ENCODE measurements at regions not wholly inside any gene's neighbourhood (a gene's known extent, or its start where the extent isn't known, plus 50 kb on each side); places are given as distances from the start of the nearest gene placed in this dataset.

- DNase-seq (ENCODE audit: low read depth, low spot score), result no peak
- no peak overlapping the region for H3K4me3 ChIP-seq (ENCODE audit: low read depth, low read length)
- ChIA-PET POLR2A (interaction anchor here (0.8 kb wide), 1 partner anchor 11 kb away, joined by 4 read pairs; no protein-coding TSS in a partner anchor), CTCF (interaction anchor here (1.3 to 1.6 kb wide), 4 partner anchors 24 to 94 kb away, joined by 3 to 5 read pairs (median 3); no protein-coding TSS in a partner anchor)
- no peak for TF ChIP-seq CTCF (IDR thresholded peaks at IDR 0.05; ENCODE audit: insufficient read depth, low read length, missing control alignments)
Measured at GRCh38 chr6:44569931-44570385, 182.5 kb downstream of the CDC5L start.

DNA sequence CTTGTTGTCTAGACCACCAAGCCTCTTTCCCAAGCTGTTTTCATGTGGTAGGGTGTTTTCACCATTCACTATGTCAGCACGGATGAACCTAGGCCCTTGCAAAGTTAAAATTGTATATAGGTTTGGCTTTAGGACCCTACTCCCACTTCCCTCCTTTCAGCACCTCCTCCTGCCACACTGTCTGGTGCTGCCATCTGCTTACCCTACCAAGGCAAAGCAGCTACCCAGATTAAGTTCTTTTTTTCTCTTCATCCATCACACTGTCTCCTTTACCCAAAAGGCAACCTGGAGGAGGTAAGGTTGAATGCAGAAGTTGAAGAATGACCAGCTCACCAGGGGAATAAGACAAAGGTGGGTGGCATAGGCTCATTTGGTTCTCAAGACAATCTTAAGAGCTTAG lies 184.0 kb downstream of the CDC5L start:
- no peak for TF ChIP-seq CTCF (IDR thresholded peaks at IDR 0.05; ENCODE audit: insufficient read depth, low read length, missing control alignments)
- CTCF ChIA-PET, result interaction anchor here (1.1 to 2.6 kb wide), 3 partner anchors 22 to 140 kb away, joined by 3 to 10 read pairs (median 6); no protein-coding TSS in a partner anchor
- no peak overlapping the region for H3K4me3 ChIP-seq (ENCODE audit: low read depth, low read length)
- POLR2A ChIA-PET, result no interaction called here
- no peak for DNase-seq (ENCODE audit: low read depth, low spot score)

GRCh38 chr6:44572346-44572745 lies 184.8 kb downstream of the CDC5L start:
- CTCF ChIA-PET, result interaction anchor here (1.9 to 2.6 kb wide), 2 partner anchors 21 to 97 kb away, joined by 6 to 10 read pairs; no protein-coding TSS in a partner anchor
- DNase-seq (ENCODE audit: low read depth, low spot score), result no peak
- no peak for TF ChIP-seq CTCF (IDR thresholded peaks at IDR 0.05; ENCODE audit: insufficient read depth, low read length, missing control alignments)
- POLR2A ChIA-PET, result no interaction called here
- H3K4me3 ChIP-seq (ENCODE audit: low read depth, low read length), result no peak overlapping the region

GRCh38 chr6:44575644-44576043 lies 188.1 kb downstream of the CDC5L start:
- CTCF ChIA-PET, result no interaction called here
- POLR2A ChIA-PET, result no interaction called here
- no peak for DNase-seq (ENCODE audit: low read depth, low spot score)
- H3K4me3 ChIP-seq (ENCODE audit: low read depth, low read length), result no peak overlapping the region
- TF ChIP-seq CTCF (IDR thresholded peaks at IDR 0.05; ENCODE audit: insufficient read depth, low read length, missing control alignments), result no peak

DNA sequence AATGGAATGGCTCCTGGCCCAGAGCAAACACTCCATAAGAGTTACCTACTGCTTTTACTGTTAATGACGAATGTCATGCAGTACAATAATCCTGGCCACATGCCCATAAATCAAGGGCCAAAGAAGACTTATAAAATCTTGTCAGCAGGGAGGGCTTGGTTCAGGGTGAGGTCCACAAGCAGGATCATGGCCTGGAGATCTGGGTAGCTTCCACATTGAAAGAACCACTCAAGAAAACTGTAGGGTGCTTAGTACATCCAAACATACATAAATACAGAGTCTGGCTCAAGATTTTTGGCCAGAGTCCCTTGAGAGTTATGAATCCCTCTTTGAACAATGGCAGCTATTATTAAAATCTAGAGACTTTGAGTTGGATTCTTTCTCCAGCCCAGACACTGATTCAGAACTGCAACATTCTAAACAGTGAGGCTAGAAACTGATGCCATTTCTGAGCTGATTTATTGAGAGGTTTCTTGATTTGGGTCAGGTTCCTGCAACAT lies 188.7 kb downstream of the CDC5L start:
- DNase-seq (ENCODE audit: low read depth, low spot score), result peak; percentile 29
- no peak for TF ChIP-seq CTCF (IDR thresholded peaks at IDR 0.05; ENCODE audit: insufficient read depth, low read length, missing control alignments)
- POLR2A ChIA-PET, result no interaction called here
- CTCF ChIA-PET, result no interaction called here
- no peak overlapping the region for H3K4me3 ChIP-seq (ENCODE audit: low read depth, low read length)

DNA sequence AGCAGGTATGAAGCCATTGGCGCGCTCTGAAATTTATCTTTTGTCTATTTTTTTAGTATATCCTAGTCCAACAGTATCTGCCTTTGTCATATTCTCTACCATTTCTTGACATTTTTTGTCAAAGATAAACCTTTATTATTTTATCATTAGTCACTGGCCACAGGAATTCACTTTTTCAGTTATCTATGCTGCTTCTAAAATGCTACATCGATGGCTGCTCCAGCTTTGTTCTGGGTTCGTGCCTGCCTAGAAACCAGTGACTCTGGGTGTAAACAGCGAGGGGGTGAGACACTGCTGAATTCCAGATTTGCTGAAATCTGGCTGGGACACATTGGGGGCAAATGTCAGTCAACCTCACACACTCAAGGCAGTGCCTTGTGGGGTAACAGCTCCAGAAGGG lies 193.4 kb downstream of the CDC5L start:
- CTCF ChIA-PET, result interaction anchor here (1.1 to 2.3 kb wide), 3 partner anchors 13 to 105 kb away, joined by 3 to 11 read pairs (median 6); no protein-coding TSS in a partner anchor
- no peak for TF ChIP-seq CTCF (IDR thresholded peaks at IDR 0.05; ENCODE audit: insufficient read depth, low read length, missing control alignments)
- H3K4me3 ChIP-seq (ENCODE audit: low read depth, low read length), result no peak overlapping the region
- POLR2A ChIA-PET, result interaction anchor here (0.6 kb wide), 1 partner anchor 11 kb away, joined by 4 read pairs; no protein-coding TSS in a partner anchor
- peak; percentile 42 for DNase-seq (ENCODE audit: low read depth, low spot score)

Measured in AG04449 (cell line).